HG03108 (cell line): ENCODE measurements at regions not wholly inside any gene's neighbourhood (a gene's known extent, or its start where the extent isn't known, plus 50 kb on each side); places are given as distances from the start of the nearest gene placed in this dataset.

Experiments
- ATAC-seq: cut with Tn5 transposase; IDR thresholded peaks from one replicate; pipeline ENCODE4 v1.9.1; 2021; ENCODE audit warnings: moderate library complexity; ENCODE audit not compliant: unreplicated experiment

DNA sequence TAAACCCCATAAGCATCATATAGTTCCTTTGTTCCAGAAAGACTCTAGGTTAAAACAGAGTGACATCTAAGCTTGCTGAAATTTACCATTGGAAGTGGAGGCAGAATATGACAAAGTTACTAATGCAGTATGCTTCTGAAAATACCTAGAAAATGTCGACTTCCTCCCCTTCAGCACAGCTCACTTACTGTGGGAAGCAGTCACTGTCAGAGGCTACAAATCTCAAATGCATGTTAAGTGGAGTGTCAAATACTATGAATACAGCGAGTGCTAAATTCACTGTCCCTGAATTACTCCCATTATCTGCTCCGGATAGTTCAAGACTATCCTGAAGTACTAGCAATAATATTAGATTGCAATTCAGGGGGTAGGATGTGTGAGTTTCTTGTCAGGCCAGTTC lies 1454.6 kb downstream of the AACS start:
- no peak for ATAC-seq

DNA sequence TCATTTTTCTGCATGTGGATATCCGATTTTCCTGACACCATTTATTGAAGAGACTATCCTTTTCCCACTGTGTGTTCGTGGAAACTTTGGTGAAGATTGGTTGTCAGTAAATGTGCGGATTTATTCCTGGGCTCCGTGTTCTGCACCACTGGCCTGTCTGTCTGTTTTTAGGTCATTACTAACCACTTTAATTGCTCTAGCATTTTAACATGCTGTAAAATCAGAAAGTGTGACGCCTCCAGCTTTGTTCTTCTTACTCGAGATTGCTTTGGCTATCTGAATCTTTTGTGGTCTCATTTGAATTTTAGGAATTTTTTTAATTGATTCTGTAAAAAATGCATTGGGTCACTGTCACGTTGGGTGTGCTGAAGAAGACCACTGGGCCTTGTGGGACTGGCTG lies 1458.7 kb downstream of the AACS start:
- ATAC-seq, result no peak

DNA sequence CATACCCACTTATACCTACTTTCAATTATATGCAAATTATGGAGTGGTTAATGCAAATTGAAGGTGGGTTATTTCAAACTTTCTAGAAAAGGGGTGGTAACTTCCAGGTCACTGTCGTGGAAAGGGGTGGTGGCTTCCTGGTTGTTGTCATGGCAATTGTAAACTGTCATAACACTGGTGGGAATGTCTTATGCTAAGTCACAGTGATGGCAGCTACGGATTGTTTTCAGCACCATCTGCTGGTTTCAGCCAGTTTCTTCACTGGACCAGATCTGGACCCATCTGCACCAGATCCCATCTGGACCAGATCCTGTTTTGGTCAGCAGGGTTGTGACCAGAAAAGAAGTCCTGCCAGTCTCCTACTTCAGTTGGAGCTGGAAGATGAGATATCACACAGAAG lies 1469.3 kb downstream of the AACS start:
- ATAC-seq, result no peak

DNA sequence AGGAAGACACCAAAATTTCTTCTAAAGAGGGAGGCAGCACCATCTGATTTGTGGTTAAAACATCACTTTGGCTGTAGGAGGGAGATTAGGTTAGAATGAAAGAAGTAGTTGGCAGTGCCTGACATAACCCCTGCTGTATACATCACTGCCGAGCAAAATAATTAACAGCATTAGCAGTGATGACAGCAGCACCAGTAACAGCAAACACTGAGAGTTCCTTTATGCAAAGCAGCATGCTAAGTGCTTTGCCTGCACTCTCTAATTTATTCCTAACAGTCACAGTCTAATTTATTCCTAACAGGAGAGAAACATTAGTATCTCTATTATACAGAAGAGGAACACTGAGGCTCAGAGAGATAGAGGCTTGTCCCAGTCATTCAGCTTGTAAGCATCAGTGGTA lies 1469.7 kb downstream of the AACS start:
- no peak for ATAC-seq

DNA sequence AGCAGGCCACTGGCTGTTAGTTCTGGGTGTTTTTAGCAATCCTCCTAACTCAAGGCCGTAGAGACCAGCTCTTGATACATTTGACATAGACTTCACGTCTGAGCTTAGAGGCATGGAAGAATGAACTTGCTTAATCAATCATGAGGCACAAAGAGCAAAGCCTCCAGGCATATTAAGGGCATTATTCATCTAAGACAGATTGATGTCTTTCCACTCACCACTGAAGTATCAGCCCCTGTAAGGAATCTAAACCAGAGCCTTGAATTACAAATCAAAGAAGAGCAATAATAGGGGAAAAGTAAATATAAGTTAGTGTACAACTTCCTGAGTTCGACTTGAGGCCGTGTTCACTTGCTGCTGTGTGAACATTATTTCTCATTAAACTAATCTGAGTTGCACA lies 1470.7 kb downstream of the AACS start:
- ATAC-seq, result no peak

DNA sequence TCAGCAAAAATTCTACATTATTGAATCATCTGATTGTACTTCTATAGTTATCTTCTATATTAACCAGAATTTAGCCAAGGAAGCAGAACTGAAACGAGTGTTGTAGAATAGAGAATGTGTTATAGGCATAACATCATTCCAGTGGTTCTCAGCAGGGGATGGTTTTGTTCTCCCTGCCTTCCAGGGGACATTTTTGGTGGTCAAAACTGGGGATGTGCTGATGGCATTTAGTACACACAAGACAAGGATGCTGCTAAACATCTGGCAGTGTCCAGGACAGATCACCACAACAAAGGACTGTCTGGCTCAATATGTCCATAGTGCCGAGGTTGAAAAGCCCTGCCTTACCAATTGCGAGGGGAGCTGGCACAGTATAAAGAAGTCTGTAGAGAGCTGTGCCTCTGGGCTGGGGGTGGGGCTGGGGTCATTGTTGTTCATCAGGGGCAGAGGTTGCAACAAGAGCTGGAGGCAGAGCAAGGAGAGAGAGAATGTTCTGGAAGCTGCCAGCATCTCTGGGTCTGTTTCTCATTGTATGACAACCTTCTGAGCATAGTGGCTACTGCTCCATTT lies 1472.8 kb downstream of the AACS start:
- ATAC-seq, result no peak

DNA sequence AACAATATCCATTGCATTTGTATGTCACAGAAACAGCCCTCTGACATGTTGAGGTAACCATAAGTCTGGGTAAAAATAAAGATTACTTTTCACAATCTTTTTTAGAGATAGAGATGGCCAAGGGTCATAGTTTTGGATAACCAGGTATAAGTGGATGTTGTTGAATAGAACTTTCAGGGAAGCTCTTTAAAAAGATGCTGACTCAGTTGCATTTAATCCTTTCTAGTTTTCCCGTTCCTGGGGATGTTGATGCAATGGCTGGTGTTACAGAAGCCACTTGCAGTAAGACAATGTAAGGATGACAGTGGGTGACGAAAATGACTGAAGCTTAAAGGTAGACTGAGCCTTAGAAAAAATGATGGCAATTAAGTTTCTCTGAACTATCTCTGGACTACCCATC lies 1473.7 kb downstream of the AACS start:
- ATAC-seq, result no peak

DNA sequence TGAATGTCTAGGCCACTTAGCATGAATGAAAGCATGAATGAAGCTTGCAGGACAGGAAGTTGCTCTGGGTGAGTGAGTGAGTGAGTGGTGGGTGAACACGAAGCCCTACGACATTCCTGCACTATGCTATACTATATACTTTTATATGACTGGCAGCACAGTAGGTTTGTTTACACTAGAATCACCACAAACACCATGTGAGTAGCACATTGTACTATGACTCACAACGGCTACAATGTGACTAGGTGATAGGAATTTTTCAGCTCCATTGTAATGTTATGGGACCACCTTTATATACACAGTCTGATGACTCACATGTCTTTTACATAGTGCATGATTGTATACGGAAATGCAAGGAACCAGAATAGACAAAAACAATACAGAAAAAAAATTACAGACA lies 1480.2 kb downstream of the AACS start:
- no peak for ATAC-seq

DNA sequence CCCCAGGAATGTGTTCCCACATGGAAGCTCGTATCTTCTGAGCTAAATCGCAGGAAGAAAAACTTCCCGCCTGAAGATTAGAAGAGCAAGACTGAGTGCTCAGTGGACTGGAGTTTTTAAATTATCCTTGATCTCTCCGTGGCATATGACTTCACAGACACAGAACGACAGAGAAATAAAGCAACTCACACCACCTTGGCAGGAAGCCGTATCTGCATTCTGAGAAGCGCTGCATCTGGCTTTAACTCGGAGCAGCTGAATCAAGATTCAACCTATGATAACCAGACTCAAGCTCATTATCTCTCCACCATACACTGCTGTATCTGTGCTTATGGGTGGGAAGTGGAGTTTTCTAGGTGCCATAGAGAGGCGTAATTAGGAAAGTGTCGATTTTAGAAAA lies 1482.7 kb downstream of the AACS start:
- no peak for ATAC-seq

DNA sequence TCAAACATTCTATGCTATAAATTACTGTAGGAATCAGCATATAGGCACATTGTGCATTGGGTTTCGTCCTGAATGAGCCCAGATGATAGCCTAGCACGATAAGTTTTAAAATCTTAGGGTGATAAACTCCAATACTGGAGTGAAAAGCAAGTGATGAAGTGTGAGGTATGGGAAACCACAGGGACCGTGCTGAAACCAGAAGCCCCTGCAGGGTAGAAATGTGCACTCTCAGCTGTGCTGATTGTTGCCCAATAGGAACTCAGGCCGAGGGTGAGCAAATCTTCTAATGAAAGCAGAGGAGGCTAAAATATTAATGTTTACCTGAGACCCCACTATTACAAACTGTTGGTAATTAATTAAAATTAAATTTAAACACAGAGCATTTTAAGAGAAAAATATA lies 1486.6 kb downstream of the AACS start:
- no peak for ATAC-seq

DNA sequence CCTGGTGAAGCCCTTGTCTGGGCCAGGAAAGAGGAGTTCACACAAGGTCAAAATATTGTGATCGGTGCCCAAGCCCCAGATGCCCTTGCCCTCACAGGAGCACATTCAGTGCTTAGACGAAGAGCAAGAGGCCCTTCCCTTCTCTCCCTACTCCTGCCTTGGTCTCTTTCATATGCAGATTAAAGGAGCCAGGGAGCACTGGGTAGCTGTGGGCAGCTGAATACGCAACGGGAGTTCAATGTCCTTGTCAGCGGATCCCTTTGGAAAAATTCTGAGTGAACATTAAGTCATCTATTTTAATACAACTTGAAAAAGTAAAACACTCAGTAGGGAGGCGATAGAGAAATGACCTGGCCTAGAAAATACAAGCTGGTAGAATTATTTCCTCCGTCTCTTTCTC lies 1489.4 kb downstream of the AACS start:
- ATAC-seq, result no peak

DNA sequence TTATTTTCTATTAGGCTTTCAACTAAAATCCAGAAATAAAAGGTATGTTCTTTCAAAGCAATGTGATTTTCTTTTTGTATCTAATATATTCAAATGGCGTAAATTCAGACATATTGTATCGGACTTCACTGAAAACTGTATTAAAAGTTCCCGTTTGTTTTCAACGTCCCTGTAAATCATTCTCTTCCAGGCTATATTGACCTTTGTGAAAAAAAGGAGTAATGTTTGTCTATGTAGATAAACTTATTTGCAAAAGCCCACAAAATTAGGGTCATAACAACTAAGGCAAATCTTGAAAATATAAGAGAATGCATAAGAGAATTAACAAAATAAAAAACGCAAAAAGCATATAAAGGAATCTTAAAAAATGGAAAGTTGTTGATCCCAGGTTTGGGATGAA lies 1492.4 kb downstream of the AACS start:
- no peak for ATAC-seq

DNA sequence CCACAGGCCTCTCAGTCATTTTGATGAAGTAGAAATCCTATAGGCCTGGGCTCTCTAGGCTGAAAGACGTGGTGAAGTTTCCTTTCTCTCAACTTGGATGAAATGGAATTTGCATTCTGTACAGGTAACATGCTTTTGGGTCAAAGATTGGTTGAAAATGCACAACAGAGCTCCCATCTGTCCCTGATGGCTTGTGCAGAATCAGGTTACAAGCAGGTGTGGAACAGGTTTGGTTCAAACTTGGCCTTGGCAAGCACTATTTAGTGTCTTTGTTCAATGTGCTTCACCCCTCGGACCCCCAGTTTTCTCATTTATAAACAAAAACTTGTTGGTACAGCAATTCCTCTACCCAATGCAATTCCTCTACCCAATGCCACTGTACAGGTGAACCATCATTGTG lies 1493.0 kb downstream of the AACS start:
- no peak for ATAC-seq

DNA sequence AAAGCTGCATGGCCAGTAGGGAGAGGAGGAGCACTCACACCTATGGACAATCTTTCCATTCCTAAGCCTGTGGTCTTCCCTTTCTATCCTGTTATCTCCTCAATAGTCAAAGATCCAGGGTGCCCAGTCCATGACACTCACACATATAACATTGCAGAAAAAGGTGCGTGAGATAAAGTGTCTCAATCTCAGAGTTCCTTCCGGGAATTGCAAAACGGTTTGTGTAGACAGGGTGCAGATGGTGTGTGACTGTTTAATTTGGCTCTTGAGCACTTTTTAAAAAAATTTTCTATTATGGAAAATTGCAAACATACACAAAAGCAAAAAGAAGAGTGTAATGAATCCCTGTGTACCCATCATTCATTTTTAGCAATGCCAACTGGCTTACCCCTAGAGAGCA lies 1493.6 kb downstream of the AACS start:
- ATAC-seq, result no peak

DNA sequence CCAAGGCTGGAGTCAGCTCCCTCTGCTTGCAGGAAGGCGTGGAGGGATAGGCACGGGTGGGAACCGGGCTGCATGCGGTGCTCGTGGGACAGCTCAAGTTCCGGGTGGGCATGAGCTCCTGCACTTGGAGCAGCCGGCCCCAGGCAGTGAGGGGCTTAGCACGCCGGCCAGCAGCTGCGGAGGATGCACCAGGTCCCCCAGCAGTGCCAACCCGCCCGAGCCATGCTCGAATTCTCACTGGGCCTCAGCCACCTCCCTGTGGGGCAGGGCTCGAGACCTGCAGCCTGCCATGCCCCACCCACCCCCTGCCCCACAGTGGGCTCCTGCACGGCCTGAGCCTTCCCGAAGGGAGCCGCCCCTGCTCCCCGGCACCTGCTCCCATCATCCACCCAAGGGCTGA lies 1501.8 kb downstream of the AACS start:
- ATAC-seq, result no peak

DNA sequence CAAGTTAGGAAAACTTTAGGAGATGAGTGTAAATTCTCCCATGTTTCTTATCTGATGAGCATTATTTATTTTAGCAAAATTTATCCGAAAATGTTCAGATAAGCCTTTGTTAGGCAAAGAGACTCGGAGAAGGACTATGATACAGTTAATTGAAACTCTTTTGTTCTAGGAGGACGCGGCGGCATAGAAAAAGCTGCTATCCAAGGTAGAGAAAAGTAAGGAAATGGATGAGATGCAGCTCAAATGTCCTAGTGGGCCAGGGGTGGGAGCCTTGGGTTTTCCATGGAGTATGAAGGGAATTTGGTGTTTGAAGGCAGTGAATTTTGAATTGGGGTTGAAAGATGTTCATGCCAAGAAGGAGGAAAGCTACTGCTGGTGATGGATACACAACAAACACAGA lies 1504.5 kb downstream of the AACS start:
- no peak for ATAC-seq

DNA sequence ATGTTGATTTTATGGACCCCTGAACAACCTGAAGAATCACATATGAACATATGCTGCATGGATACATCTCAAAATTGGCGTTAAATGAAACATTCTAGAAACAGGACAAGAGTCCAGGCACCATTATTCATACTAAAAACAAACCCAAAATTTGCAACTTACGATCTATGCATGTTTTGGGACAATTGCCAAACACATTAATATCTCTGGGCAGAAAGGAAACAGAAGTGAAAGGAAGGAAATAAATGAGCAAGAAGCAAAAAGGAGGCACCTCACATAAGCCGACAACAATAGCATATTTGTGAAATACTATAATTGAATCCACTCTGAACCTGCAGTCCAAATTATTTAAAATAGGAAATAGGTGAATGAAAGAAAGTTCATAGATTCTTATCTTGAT lies 1505.3 kb downstream of the AACS start:
- no peak for ATAC-seq

DNA sequence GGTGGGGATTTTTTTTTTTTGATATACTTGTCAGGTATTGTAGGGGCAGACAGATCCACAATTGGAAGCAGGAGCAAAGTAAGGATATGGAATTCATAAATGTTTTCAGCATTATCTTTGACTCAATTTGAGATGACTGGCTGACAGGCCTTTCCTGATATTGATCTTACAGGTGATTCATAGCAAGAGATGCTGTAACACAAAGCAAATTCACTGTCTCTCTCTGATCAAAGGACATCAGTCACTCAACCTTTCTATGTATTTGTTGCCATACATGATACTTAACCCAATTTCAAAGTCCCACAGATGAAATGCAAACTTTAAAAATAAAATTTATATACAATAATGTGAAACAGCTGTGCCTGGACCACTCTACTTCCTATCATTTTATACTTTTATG lies 1506.9 kb downstream of the AACS start:
- no peak for ATAC-seq

DNA sequence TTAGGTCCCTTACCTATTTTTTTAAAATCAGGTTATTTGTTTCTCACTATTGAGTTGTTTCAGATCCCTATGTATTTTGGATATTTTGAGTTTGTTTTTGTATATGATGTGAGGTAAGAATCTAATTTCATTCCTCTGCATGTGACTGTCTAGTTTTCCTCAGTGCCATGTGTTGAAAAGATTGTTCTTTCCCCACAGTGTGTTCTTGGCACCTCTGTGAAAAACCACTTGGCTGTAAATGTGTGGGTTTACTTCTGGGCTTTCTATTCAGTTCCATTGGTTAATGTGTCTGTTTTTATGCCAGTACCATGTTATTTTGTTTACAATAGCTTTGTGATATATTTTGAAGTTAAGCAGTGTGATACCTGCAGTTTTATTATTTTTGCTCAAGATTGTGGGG lies 1516.4 kb downstream of the AACS start:
- ATAC-seq, result no peak

DNA sequence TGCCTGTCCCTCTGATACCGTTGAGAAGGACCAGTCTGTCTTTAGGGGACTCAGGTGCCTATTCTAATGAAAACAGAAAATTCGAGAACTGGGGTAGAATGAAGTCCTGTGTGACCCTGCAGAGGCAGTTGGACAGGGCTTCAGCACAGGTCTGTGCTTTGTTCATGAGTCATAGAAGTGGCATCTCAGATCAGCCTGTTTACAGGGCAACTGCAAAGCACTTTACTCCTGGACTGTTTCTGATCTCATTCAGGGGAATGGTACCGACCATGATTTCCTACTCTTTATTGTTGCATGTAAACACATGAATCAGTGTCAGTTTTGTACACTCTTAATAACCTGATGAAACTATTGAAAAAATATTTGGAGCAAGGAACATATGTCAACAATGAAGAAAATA lies 1517.0 kb downstream of the AACS start:
- no peak for ATAC-seq

DNA sequence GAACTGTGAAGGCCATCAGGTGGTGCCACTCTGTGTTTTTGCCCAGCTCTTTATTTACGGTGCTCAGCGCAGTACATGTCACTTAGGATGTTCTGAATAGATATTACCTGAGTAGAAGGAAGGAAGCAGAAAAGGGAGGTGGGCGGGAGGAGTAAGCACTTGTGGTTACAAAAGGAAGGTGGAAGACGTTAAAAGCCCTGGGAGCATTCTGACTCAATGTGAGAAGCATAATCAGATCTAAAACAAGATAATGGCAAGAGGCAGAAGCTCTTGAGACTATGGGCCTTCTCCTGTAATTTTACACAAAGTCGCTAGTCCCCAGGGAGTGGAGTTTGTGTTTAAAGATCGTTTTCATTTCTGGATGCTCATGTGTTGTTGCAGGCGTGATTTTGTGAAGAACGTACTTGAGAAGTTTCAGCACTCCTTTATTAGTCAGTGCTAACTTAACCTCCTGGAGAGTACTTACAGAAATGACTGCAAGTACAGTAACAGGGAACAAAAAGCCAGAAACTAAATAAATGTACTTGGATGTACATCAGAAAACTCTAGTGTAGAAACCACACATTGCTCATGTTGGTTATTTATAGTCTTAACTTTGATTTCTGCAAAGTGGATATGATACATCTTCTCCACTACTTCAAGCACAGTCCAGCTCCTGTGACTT lies 1523.5 kb downstream of the AACS start:
- no peak for ATAC-seq

DNA sequence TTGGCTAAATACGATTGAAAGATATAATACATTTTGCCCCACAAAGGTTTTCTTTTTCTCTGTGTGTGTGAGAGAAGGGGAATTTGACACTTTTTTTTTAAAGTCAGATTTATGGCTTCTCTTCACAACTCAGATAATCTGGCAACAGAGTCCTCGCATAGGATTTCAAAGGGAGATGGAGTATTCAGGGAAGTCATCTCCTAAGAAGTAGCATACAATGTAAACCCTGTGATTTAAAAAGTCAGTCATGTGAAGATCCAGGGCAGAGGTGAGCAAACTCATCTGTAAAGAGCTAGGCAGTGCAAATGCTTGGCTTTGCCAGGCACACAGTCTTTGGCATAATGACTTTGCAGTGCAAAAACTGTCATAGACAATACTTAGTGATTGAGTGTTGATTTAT lies 1526.3 kb downstream of the AACS start:
- ATAC-seq, result no peak
